MCF 10A (cell line): ENCODE measurements at regions not wholly inside any gene's neighbourhood (a gene's known extent, or its start where the extent isn't known, plus 50 kb on each side); places are given as distances from the start of the nearest gene placed in this dataset.

Source experiments
- BruUV-seq: library from RNA; stranded (reverse); fragments of 400-500 nt; replicated peaks from 2 replicates; lab custom pipeline; 2021; lab: Mats Ljungman, UMichigan
- CTCF ChIA-PET: fragments of 300-600 bp; sonication (Branson Sonifier 250); formaldehyde crosslinking; extraction: SDS; loops from one replicate; lab custom pipeline; 2021; ENCODE audit warnings: antibody characterized with exemption, inconsistent platforms; lab: Yijun Ruan, JAX
- POLR2A ChIA-PET: fragments of 300-600, 350-650 bp; sonication (Branson Sonifier 250); formaldehyde crosslinking; extraction: SDS; loops from one replicate; lab custom pipeline; 2020; ENCODE audit warnings: antibody characterized with exemption, inconsistent platforms; lab: Yijun Ruan, JAX
- DNase-seq: peaks from one replicate; pipeline ENCODE4 v3.0.0-alpha.2; 2018; ENCODE audit not compliant: unreplicated experiment
- H3K27ac Mint-ChIP-seq: one replicate; pipeline ENCODE4 v1.8.0; 2022; ENCODE audit warnings: mild to moderate bottlenecking, low read depth, mixed read lengths; ENCODE audit not compliant: unreplicated experiment
- H3K27me3 Mint-ChIP-seq: one replicate; pipeline ENCODE4 v1.8.0; 2022; ENCODE audit warnings: mixed read lengths; ENCODE audit not compliant: insufficient read depth, unreplicated experiment
- H3K36me3 Mint-ChIP-seq: one replicate; pipeline ENCODE4 v1.8.0; 2022; ENCODE audit warnings: mild to moderate bottlenecking, moderate library complexity, mixed read lengths; ENCODE audit not compliant: insufficient read depth, unreplicated experiment
- H3K4me1 Mint-ChIP-seq: one replicate; pipeline ENCODE4 v1.8.0; 2022; ENCODE audit warnings: mixed read lengths; ENCODE audit not compliant: insufficient read depth, unreplicated experiment
- H3K4me3 Mint-ChIP-seq: one replicate; pipeline ENCODE4 v1.8.0; 2022; ENCODE audit warnings: mild to moderate bottlenecking, moderate library complexity, mixed read lengths; ENCODE audit not compliant: unreplicated experiment
- H3K9me3 Mint-ChIP-seq: one replicate; pipeline ENCODE4 v1.8.0; 2022; ENCODE audit warnings: mixed read lengths; ENCODE audit not compliant: unreplicated experiment
- CTCF ChIP-seq: fragments of 200-600 bp; IDR thresholded peaks from one replicate; pipeline ENCODE4 v1.8.0; 2022; ENCODE audit warnings: antibody characterized with exemption, mild to moderate bottlenecking; ENCODE audit not compliant: unreplicated experiment
- intact Hi-C: fragments of 100-400 bp; cut with micrococcal nuclease; formaldehyde crosslinking; loops from 2 replicates; pipeline ENCODE4 v1.14.1; 2022

GRCh38 chr3:139728414-139728813 is 50.6 kb upstream of the NMNAT3 start:
- no TSS peak for BruUV-seq
- intact Hi-C loops, result no loop called here
- ChIA-PET POLR2A (no interaction called here), CTCF (interaction anchor here (0.5 to 0.6 kb wide), 2 partner anchors 323 to 399 kb away, joined by 3 read pairs; no protein-coding TSS in a partner anchor)
- TF ChIP-seq CTCF, result no peak
- no peaks in the 10 kb centered on the region for H3K36me3 Mint-ChIP-seq
- H3K4me1 Mint-ChIP-seq, result no peaks in the 10 kb centered on the region
- H3K27me3 Mint-ChIP-seq, result peaks cover 6% of the 10 kb centered on the region
- H3K27ac Mint-ChIP-seq, result no peak overlapping the region
- H3K9me3 Mint-ChIP-seq, result peaks cover 5% of the 10 kb centered on the region
- no peak overlapping the region for H3K4me3 Mint-ChIP-seq
- no peak for DNase-seq
